Breast epithelium (tissue), 4 donors: ENCODE measurements at regions not wholly inside any gene's neighbourhood (a gene's known extent, or its start where the extent isn't known, plus 50 kb on each side); places are given as distances from the start of the nearest gene placed in this dataset.

ENCODE experiments used
- DNase-seq, 2 donors: peaks; one replicate each; pipeline ENCODE4 v3.0.0-alpha.2; 2019; ENCODE audit warnings: low spot score in 2 of 2
- H3K27ac ChIP-seq, 2 donors: fragments of 200-600 bp; sonication (generic) in 1 of 2; one replicate each; pipeline ENCODE4 v1.5.1; 2016 to 2019; ENCODE audit warnings: mild to moderate bottlenecking in 1 of 2
- H3K27me3 ChIP-seq, 2 donors: fragments of 200-600 bp; sonication (generic) in 1 of 2; one replicate each; pipeline versions ENCODE4 v1.5.1 to v1.6.0; 2017 to 2019; ENCODE audit warnings: control low read depth in 1 of 2, mild to moderate bottlenecking in 1 of 2
- H3K36me3 ChIP-seq: fragments of 200-600 bp; one replicate; pipeline ENCODE4 v1.5.1; 2019
- H3K4me1 ChIP-seq, 2 donors: fragments of 200-600 bp; sonication (generic); one replicate each; pipeline ENCODE4 v1.5.1; 2016 to 2019; ENCODE audit warnings: control low read depth in 1 of 2
- H3K4me3 ChIP-seq, 3 donors: fragments of 200-600 bp; sonication (generic); 1 replicate in 2 of 3; 2 replicates in 1 of 3; pipeline ENCODE4 v1.5.1; 2016 to 2019; ENCODE audit warnings: mild to moderate bottlenecking in 3 of 3, moderate library complexity in 2 of 3
- H3K9me3 ChIP-seq, 2 donors: fragments of 200-600 bp; sonication (generic) in 1 of 2; one replicate each; pipeline ENCODE4 v1.5.1; 2016 to 2019; ENCODE audit warnings: control low read depth in 1 of 2
- POLR2A ChIP-seq: fragments of 450-650 bp; IDR thresholded peaks from one replicate; pipeline ENCODE4 v1.6.1; 2016; ENCODE audit warnings: antibody characterized with exemption, mild to moderate bottlenecking, moderate library complexity
- POLR2AphosphoS5 ChIP-seq, 3 donors: sonication (generic); formaldehyde crosslinking; IDR thresholded peaks; one replicate each; pipeline ENCODE4 v1.6.1; 2017; ENCODE audit warnings: antibody characterized with exemption in 3 of 3
- intact Hi-C: fragments of 100-400 bp; cut with DNase I; formaldehyde crosslinking; loops from one replicate; pipeline ENCODE4 v1.15.1; 2023; ENCODE audit warnings: low total_unique reads
- TF ChIP-seq, protein P1 (sequence below), 3 donors: fragments of 450-650 bp; IDR thresholded peaks; one replicate each; pipeline ENCODE4 v1.5.1; 2016 to 2017; ENCODE audit warnings: antibody characterized with exemption in 3 of 3, mild to moderate bottlenecking in 3 of 3, moderate library complexity in 3 of 3

DNA sequence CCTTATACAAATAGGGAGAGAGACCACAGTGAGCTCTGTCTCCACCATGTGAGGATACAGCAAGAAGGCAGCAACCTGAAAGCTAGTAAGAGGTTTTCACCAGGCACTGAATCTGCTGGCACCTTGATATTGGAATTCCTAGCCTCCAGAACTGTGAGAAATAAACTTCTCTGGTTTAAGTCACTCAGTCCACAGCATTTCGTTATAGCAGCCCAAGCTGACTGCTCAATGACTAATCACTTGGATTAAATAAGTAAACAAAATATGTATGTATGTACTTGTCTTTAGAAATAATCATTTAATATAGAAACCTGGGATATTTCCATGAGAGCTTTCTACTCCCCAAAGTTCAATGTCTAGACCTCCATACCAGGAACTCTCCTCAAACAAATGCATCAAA lies 162.0 kb downstream of the IMPG2 start:
- TF ChIP-seq POLR2AphosphoS5 (IDR thresholded peaks at IDR 0.05) (no peak), POLR2A (no peak)
- TF ChIP-seq, protein P1, sequence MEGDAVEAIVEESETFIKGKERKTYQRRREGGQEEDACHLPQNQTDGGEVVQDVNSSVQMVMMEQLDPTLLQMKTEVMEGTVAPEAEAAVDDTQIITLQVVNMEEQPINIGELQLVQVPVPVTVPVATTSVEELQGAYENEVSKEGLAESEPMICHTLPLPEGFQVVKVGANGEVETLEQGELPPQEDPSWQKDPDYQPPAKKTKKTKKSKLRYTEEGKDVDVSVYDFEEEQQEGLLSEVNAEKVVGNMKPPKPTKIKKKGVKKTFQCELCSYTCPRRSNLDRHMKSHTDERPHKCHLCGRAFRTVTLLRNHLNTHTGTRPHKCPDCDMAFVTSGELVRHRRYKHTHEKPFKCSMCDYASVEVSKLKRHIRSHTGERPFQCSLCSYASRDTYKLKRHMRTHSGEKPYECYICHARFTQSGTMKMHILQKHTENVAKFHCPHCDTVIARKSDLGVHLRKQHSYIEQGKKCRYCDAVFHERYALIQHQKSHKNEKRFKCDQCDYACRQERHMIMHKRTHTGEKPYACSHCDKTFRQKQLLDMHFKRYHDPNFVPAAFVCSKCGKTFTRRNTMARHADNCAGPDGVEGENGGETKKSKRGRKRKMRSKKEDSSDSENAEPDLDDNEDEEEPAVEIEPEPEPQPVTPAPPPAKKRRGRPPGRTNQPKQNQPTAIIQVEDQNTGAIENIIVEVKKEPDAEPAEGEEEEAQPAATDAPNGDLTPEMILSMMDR (IDR thresholded peaks at IDR 0.05) = no peak
- intact Hi-C loops = no loop called here

DNA sequence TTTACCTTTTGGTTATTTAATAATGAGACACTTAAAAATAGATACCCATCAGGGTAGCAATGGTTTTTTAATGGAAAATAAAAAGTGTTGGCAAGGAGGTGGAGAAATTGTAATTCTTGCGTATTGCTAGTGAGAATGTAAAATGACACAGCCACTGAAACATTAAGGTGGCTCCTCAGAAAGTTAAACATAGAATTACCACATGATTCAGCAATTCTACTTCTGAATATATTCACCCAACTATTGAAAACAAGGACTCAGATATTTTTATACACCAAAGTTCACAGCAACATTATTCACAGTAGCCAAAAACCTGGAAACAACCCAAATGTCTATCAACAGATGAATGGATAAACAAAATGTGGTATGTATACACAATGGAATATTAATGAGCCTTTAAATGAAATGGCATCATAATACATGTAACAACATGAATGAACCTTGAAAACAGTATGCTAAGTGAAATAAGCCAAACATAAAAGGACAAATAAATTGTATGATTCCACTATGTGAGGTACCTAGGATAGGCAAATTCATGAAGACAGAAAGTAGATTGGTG lies 163.5 kb downstream of the IMPG2 start:
- TF ChIP-seq POLR2A (no peak), POLR2AphosphoS5 (IDR thresholded peaks at IDR 0.05) (no peak)
- TF ChIP-seq, protein P1 (IDR thresholded peaks at IDR 0.05) = no peak

More for the DNA sequence above, 162.0 kb downstream of the IMPG2 start:
- Histone ChIP-seq H3K36me3 (no peaks in the 10 kb centered on the region), H3K9me3 (no peaks in the 10 kb centered on the region), H3K4me3 (no peak overlapping the region), H3K27me3 (no peaks in the 10 kb centered on the region), H3K27ac (no peak overlapping the region), H3K4me1 (no peaks in the 10 kb centered on the region)
- no peak for DNase-seq

DNA sequence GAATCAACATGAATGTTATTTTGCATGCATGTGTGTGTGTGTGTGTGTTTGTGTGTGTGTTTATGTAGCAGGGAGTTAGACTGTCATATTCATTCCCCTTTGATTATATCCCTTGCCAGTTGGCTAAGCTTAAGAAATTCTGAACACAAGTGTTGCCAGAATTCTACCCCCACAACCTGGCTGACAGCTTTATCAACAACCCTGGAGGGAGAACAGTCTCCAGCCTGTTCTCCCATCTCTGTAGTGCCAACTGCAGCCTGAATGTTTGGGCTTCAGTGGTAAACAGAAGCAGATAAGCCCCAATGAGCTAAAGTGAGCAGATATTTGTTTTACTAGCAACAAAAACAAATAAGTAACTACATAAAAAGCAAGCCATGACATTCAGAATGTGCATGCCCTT lies 162.6 kb upstream of the ABI3BP start:
- Histone ChIP-seq H3K36me3 (no peaks in the 10 kb centered on the region), H3K27ac (no peak overlapping the region), H3K4me1 (no peaks in the 10 kb centered on the region), H3K9me3 (no peaks in the 10 kb centered on the region), H3K27me3 (no peaks in the 10 kb centered on the region), H3K4me3 (no peak overlapping the region)
- intact Hi-C loops = no loop called here
- DNase-seq = no peak
- TF ChIP-seq POLR2AphosphoS5 (IDR thresholded peaks at IDR 0.05) (no peak), POLR2A (no peak)
- TF ChIP-seq, protein P1 (IDR thresholded peaks at IDR 0.05) = no peak

More for the DNA sequence above, 163.5 kb downstream of the IMPG2 start:
- Histone ChIP-seq H3K36me3 (no peaks in the 10 kb centered on the region), H3K27ac (no peak overlapping the region), H3K4me3 (no peak overlapping the region), H3K4me1 (no peaks in the 10 kb centered on the region), H3K9me3 (no peaks in the 10 kb centered on the region), H3K27me3 (no peaks in the 10 kb centered on the region)
- DNase-seq = no peak
- intact Hi-C loops = no loop called here

DNA sequence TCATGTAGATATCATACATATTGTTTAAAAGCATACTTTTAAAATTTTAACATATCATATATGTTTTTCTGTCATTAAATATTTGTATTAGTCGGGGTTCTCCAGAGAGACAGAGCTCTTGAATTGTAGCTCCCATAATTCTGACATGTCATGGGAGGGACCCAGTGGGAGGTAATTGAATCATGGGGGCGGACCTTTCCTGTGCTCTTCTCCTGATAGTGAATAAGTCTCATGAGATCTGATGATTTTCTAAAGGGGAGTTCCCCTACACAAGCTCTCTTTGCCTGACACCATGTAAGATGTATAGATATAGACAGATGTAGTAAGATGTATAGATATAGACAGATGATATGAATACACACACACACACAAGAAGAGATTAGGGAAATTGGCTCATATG lies 161.2 kb upstream of the ABI3BP start:
- H3K36me3 ChIP-seq = no peaks in the 10 kb centered on the region
- intact Hi-C loops = no loop called here
- no peak overlapping the region for H3K27ac ChIP-seq
- no peaks in the 10 kb centered on the region for H3K4me1 ChIP-seq
- no peaks in the 10 kb centered on the region for H3K9me3 ChIP-seq
- TF ChIP-seq, protein P1 (IDR thresholded peaks at IDR 0.05) = no peak
- TF ChIP-seq POLR2AphosphoS5 (IDR thresholded peaks at IDR 0.05) (no peak), POLR2A (no peak)
- DNase-seq = no peak
- no peak overlapping the region for H3K4me3 ChIP-seq
- H3K27me3 ChIP-seq = no peaks in the 10 kb centered on the region

DNA sequence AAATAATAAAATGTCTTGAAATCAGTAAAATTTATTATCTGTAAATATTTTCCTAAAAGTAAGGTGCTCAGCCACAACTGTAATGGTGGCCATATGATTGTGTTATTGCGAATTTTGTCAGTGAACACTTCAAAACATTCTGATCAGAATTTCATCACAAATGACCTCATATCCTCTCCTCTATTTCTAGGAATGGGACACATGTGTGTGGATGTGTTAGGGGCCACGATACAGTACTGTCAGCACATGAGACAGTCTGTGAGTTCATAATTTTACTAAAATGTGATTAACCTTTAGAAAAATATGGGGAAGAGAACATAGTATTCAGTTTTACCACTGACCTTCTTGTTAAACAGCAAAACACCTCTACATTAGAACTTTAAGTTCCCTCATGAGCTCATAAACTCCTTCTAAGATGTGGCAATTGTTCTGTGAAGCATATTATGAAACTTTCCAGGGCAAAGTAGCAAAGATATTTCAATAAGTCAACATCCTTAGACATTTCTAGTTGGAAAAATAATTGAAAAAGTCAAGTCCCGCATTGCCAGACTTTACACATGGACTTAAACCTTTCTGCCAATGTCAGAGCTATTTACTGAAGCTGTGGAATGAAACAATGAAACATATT lies 158.2 kb upstream of the ABI3BP start:
- no peaks in the 10 kb centered on the region for H3K27me3 ChIP-seq

More for the DNA sequence above, 158.2 kb upstream of the ABI3BP start:
- H3K36me3 ChIP-seq = no peaks in the 10 kb centered on the region
- TF ChIP-seq POLR2AphosphoS5 (IDR thresholded peaks at IDR 0.05) = peak in 1 of 3 donors; percentile 45
- TF ChIP-seq, protein P1 (IDR thresholded peaks at IDR 0.05) = no peak
- no peak overlapping the region for H3K4me3 ChIP-seq
- intact Hi-C loops = no loop called here
- no peak for DNase-seq
- no peaks in the 10 kb centered on the region for H3K4me1 ChIP-seq
- H3K27ac ChIP-seq = no peak overlapping the region
- no peaks in the 10 kb centered on the region for H3K9me3 ChIP-seq
